ENCODE measurements at regions not wholly inside any gene's neighbourhood (a gene's known extent, or its start where the extent isn't known, plus 50 kb on each side); places are given as distances from the start of the nearest gene placed in this dataset.

DNA sequence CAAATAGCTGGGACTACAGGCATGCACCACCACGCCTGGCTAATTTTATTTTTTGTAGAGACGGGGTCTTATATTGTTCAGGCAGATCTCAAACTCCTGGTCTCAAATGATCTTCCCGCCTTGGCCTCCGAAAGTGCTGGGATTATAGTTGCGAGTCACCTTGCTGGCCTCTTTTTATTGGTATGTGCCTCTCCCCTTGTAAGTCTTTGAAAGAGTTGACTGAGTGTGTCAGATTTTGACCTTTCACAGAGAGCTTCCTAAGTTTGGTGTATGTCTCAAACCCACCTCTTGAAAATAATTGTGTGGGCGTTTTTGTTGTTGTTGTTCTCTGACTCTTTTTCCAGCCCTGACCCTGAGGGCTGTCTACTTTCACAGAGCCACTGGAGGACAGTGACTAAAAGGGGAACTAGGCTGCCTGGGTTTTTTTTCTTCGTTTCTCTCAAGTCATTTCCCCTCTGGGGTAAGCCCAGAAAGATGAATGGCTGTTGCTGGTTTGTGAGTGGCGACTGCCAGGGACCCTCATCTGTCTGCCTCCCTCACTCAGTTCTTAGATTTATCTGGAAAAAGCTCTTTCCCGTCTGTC, 262.8 kb downstream of the ZEB1 start:
- no peak overlapping the region for H3K4me3 ChIP-seq (ENCODE audit: low read length)
- no peaks in the 10 kb centered on the region for H3F3A ChIP-seq (ENCODE audit: control insufficient read depth, insufficient read depth)
- no peaks in the 10 kb centered on the region for H3K79me2 ChIP-seq (ENCODE audit: control insufficient read depth, low read length)
- H3K9me2 ChIP-seq (replicated peaks; ENCODE audit: control insufficient read depth, low read length): no peaks in the 10 kb centered on the region
- TF ChIP-seq EZH2phosphoT487 (IDR thresholded peaks at IDR 0.05; ENCODE audit: borderline replicate concordance, low read length): no peak
- TF ChIP-seq CTCF (IDR thresholded peaks at IDR 0.05; ENCODE audit: low read depth, low read length, poor library complexity, severe bottlenecking): no peak
- H3K4me2 ChIP-seq (ENCODE audit: low read length): no peak overlapping the region
- no peaks in the 10 kb centered on the region for H3K4me1 ChIP-seq (ENCODE audit: control insufficient read depth, low read length)
- no peaks in the 10 kb centered on the region for H3K27me3 ChIP-seq (ENCODE audit: control insufficient read depth, low read length)
- no peaks in the 10 kb centered on the region for H3K9me3 ChIP-seq (ENCODE audit: control insufficient read depth, insufficient read depth, low read length)
- H4K20me1 ChIP-seq (ENCODE audit: control insufficient read depth, insufficient read depth, low read depth, low read length): no peaks in the 10 kb centered on the region
- no peaks in the 10 kb centered on the region for H3K36me3 ChIP-seq (ENCODE audit: control insufficient read depth, low read length)
- no peak overlapping the region for H3K27ac ChIP-seq (ENCODE audit: low read depth, low read length)

DNA sequence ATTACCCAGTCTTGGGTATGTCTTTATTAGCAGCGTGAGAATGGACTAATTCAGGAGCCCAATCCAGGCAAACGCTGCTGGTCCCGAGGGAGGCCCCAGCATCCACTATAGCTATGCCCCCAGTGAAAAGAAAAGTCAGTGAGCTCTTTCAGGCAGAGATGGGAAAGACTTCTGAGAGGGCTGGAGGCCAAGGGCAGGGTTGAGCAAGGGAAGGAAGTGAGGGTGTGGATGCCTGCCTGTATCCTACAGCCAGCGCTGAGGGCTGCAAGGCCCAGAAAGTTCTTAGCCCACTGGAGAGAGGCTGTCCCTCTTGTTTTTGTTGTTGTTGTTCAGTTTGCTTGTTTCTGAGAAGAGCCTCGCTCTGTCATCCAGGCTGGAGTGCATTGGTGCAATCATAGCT, 261.6 kb downstream of the ZEB1 start:
- no peaks in the 10 kb centered on the region for H3F3A ChIP-seq (ENCODE audit: control insufficient read depth, insufficient read depth)
- no peaks in the 10 kb centered on the region for H3K79me2 ChIP-seq (ENCODE audit: control insufficient read depth, low read length)
- no peaks in the 10 kb centered on the region for H3K4me1 ChIP-seq (ENCODE audit: control insufficient read depth, low read length)
- H3K36me3 ChIP-seq (ENCODE audit: control insufficient read depth, low read length): no peaks in the 10 kb centered on the region
- H3K27ac ChIP-seq (ENCODE audit: low read depth, low read length): no peak overlapping the region
- H3K9me3 ChIP-seq (ENCODE audit: control insufficient read depth, insufficient read depth, low read length): no peaks in the 10 kb centered on the region
- H3K4me2 ChIP-seq (ENCODE audit: low read length): no peak overlapping the region
- no peak for TF ChIP-seq CTCF (IDR thresholded peaks at IDR 0.05; ENCODE audit: low read depth, low read length, poor library complexity, severe bottlenecking)
- TF ChIP-seq EZH2phosphoT487 (IDR thresholded peaks at IDR 0.05; ENCODE audit: borderline replicate concordance, low read length): no peak
- H3K27me3 ChIP-seq (ENCODE audit: control insufficient read depth, low read length): no peaks in the 10 kb centered on the region
- no peak overlapping the region for H3K4me3 ChIP-seq (ENCODE audit: low read length)
- H4K20me1 ChIP-seq (ENCODE audit: control insufficient read depth, insufficient read depth, low read depth, low read length): no peaks in the 10 kb centered on the region
- H3K9me2 ChIP-seq (replicated peaks; ENCODE audit: control insufficient read depth, low read length): no peaks in the 10 kb centered on the region
